IMR-90 (cell line): ENCODE measurements at regions not wholly inside any gene's neighbourhood (a gene's known extent, or its start where the extent isn't known, plus 50 kb on each side); places are given as distances from the start of the nearest gene placed in this dataset.

Source experiments
- ATAC-seq: fragments of 200-7000 bp; cut with Tn5 transposase; 2 replicates; pipeline ENCODE4 v1.9.1; 2020; ENCODE audit warnings: low read depth, mild to moderate bottlenecking, moderate library complexity
- BruUV-seq: library from RNA; stranded (reverse); fragments of 400-500 nt; replicated peaks from 2 replicates; lab custom pipeline; 2021; lab: Mats Ljungman, UMichigan
- CTCF ChIA-PET: fragments of 300-600 bp; formaldehyde crosslinking; extraction: SDS; loops from one replicate; lab custom pipeline; 2021; ENCODE audit warnings: antibody characterized with exemption; lab: Yijun Ruan, JAX
- POLR2A ChIA-PET: fragments of 300-600 bp; sonication (Branson Sonifier 250); formaldehyde crosslinking; loops from one replicate; lab custom pipeline; 2022; ENCODE audit warnings: antibody characterized with exemption; ENCODE audit not compliant: unreplicated experiment; lab: Charles Lee
- DNase-seq: peaks from one replicate; pipeline ENCODE4 v3.0.0; 2013
- H2AFZ ChIP-seq: replicated peaks from 2 replicates; pipeline ENCODE3; 2013; ENCODE audit warnings: low read length, mild to moderate bottlenecking; ENCODE audit not compliant: poor library complexity
- H2AK5ac ChIP-seq: 2 replicates; pipeline ENCODE4 v1.6.1; 2013; ENCODE audit warnings: low read depth, low read length, inconsistent platforms
- H2AK9ac ChIP-seq: replicated peaks from 2 replicates; pipeline ENCODE3; 2013; ENCODE audit warnings: mild to moderate bottlenecking, low read depth, low read length, moderate library complexity; ENCODE audit not compliant: poor library complexity
- H2BK120ac ChIP-seq: 2 replicates; pipeline ENCODE4 v1.6.1; 2013; ENCODE audit warnings: low read depth, low read length, inconsistent platforms
- H2BK15ac ChIP-seq: 3 replicates; pipeline ENCODE4 v1.6.1; 2013; ENCODE audit warnings: low read depth, low read length, inconsistent platforms
- H2BK20ac ChIP-seq: 2 replicates; pipeline ENCODE4 v1.6.1; 2013; ENCODE audit warnings: low read depth, mild to moderate bottlenecking, inconsistent platforms, low read length, moderate library complexity
- H2BK5ac ChIP-seq: 2 replicates; pipeline ENCODE4 v1.6.1; 2013; ENCODE audit warnings: mild to moderate bottlenecking, low read depth, low read length, inconsistent platforms; ENCODE audit not compliant: poor library complexity, severe bottlenecking
- H3K14ac ChIP-seq: replicated peaks from 2 replicates; pipeline ENCODE4 v1.6.1; 2013; ENCODE audit warnings: low read depth, low read length, inconsistent platforms
- H3K18ac ChIP-seq: 2 replicates; pipeline ENCODE4 v1.6.1; 2013; ENCODE audit warnings: low read depth, low read length, control low read depth
- H3K23ac ChIP-seq: 2 replicates; pipeline ENCODE4 v1.6.1; 2013; ENCODE audit warnings: low read depth, low read length, inconsistent platforms
- H3K27ac ChIP-seq: 2 replicates; pipeline ENCODE4 v1.5.1; 2013; ENCODE audit warnings: mild to moderate bottlenecking, control low read depth, low read length; ENCODE audit not compliant: insufficient read depth
- H3K27me3 ChIP-seq: 2 replicates; pipeline ENCODE4 v1.6.1; 2013; ENCODE audit warnings: low read length; ENCODE audit not compliant: control insufficient read depth, insufficient read depth
- H3K36me3 ChIP-seq: 2 replicates; pipeline ENCODE4 v1.6.1; 2013; ENCODE audit warnings: low read length, mixed read lengths; ENCODE audit not compliant: control insufficient read depth, insufficient read depth
- H3K4ac ChIP-seq: 2 replicates; pipeline ENCODE4 v1.6.1; 2013; ENCODE audit warnings: low read depth, low read length, inconsistent platforms
- H3K4me1 ChIP-seq: 2 replicates; pipeline ENCODE4 v1.6.1; 2013; ENCODE audit warnings: low read length, mixed read lengths; ENCODE audit not compliant: control insufficient read depth, insufficient read depth
- H3K4me2 ChIP-seq: 2 replicates; pipeline ENCODE4 v1.6.1; 2013; ENCODE audit warnings: low read depth, mild to moderate bottlenecking, control low read depth, low read length, moderate library complexity
- H3K4me3 ChIP-seq: 2 replicates; pipeline ENCODE4 v1.5.1; 2013; ENCODE audit warnings: low read depth, mild to moderate bottlenecking, control low read depth, low read length, moderate library complexity; ENCODE audit not compliant: insufficient read depth
- H3K56ac ChIP-seq: 2 replicates; pipeline ENCODE4 v1.6.1; 2013; ENCODE audit warnings: low read length, inconsistent platforms; ENCODE audit not compliant: insufficient read depth; ENCODE audit errors: extremely low read depth
- H3K79me1 ChIP-seq, 2 experiments: 2 replicates each; pipeline ENCODE4 v1.6.1; 2013; ENCODE audit warnings: low read length in 2 of 2, inconsistent platforms in 1 of 2, low read depth in 1 of 2
- H3K9ac ChIP-seq: 2 replicates; pipeline ENCODE4 v1.6.1; 2013; ENCODE audit warnings: low read depth, low read length, control low read depth
- H3K9me1 ChIP-seq: 2 replicates; pipeline ENCODE4 v1.6.1; 2013; ENCODE audit warnings: low read length, inconsistent platforms; ENCODE audit not compliant: insufficient read depth
- H3K9me3 ChIP-seq: 2 replicates; pipeline ENCODE4 v1.6.1; 2013; ENCODE audit warnings: low read length; ENCODE audit not compliant: control insufficient read depth, insufficient read depth
- H4K20me1 ChIP-seq: 2 replicates; pipeline ENCODE4 v1.6.1; 2013; ENCODE audit warnings: low read length, inconsistent platforms; ENCODE audit not compliant: insufficient read depth
- H4K5ac ChIP-seq: 2 replicates; pipeline ENCODE4 v1.6.1; 2013; ENCODE audit warnings: mild to moderate bottlenecking, low read depth, low read length, control low read depth
- H4K8ac ChIP-seq, 2 experiments: 2 replicates each; pipeline ENCODE4 v1.6.1; 2013; ENCODE audit warnings: low read depth in 2 of 2, low read length in 2 of 2, control low read depth in 1 of 2, inconsistent platforms in 1 of 2
- H4K91ac ChIP-seq: 2 replicates; pipeline ENCODE4 v1.6.1; 2013; ENCODE audit warnings: low read depth, low read length, inconsistent platforms; ENCODE audit not compliant: insufficient read depth
- RAD21 ChIP-seq: IDR thresholded peaks from 2 replicates; pipeline ENCODE4 v1.6.1; 2012; ENCODE audit warnings: low read length, improper control_type of control experiment
- WGBS, 2 experiments: methylation state at CpG; one replicate each; pipeline versions ENCODE4 v1.1.5 to v1.1.7; 2013; ENCODE audit warnings: missing lambda C conversion rate in 2 of 2; ENCODE audit not compliant: insufficient read length in 1 of 2; ENCODE audit errors: extremely low coverage in 2 of 2; 5-methylcytosine and 5-hydroxymethylcytosine counted together
- dilution Hi-C: fragments of 300-500 bp; cut with HindIII; formaldehyde crosslinking; loops from one replicate; pipeline ENCODE4 v1.14.3; 2018; ENCODE audit warnings: low sequenced_read_pairs; ENCODE audit not compliant: unreplicated experiment
- in situ Hi-C: fragments of 300-500 bp; cut with MboI; formaldehyde crosslinking; loops from 3 replicates; pipeline ENCODE4 v1.14.3; 2019; ENCODE audit warnings: low sequenced_read_pairs, inconsistent platforms, mixed read lengths
- intact Hi-C: fragments of 100-400 bp; cut with micrococcal nuclease; formaldehyde crosslinking; loops from 2 replicates; pipeline ENCODE4 v1.10.0; 2022
- TF ChIP-seq, protein P1 (sequence below): fragments of 150-350 bp; IDR thresholded peaks from 2 replicates; pipeline ENCODE4 v1.6.1; 2016; ENCODE audit warnings: low read depth, mild to moderate bottlenecking, low read length, moderate library complexity, borderline replicate concordance

DNA sequence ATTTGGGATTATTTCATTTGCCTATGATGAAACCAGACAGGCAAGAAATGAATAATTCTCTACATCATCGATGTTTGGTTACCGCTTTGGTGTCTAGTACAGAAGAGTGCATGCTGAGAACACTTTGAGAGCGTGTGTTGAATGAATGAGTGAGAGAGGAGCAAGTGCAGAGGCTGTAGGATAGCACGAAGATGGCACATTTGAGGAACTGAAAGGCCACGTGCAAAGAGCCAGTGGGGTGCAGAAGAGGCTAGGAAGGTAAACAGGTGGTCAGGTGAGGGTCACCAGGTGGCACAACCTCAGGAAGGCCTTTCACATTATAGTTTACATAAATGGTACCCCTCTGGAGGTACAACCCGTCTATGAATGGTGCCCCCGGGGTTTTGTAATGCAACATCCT, 80.1 kb upstream of the SPHKAP start:
- Histone ChIP-seq H2BK15ac (no peak overlapping the region), H2AFZ (no peak overlapping the region), H4K91ac (no peak overlapping the region), H3K79me1 (no peaks in the 10 kb centered on the region), H2BK20ac (no peak overlapping the region), H3K4me1 (no peaks in the 10 kb centered on the region), H3K56ac (no peak overlapping the region), H3K18ac (no peak overlapping the region), H3K4me2 (no peak overlapping the region), H3K27ac (no peak overlapping the region), H3K9ac (no peak overlapping the region), H3K9me1 (no peaks in the 10 kb centered on the region), H2AK5ac (no peak overlapping the region), H2BK120ac (no peak overlapping the region), H3K14ac (no peak overlapping the region), H3K4me3 (no peak overlapping the region), H4K5ac (no peak overlapping the region), H3K36me3 (no peaks in the 10 kb centered on the region), H2BK5ac (no peak overlapping the region), H4K8ac (no peak overlapping the region), H3K23ac (no peak overlapping the region), H3K4ac (no peak overlapping the region), H2AK9ac (no peak overlapping the region), H4K20me1 (no peaks in the 10 kb centered on the region), H3K27me3 (no peaks in the 10 kb centered on the region), H3K9me3 (peaks cover 11% of the 10 kb centered on the region)
- DNase-seq (no peak), ATAC-seq (no peak)
- POLR2A ChIA-PET = no interaction called here
- dilution Hi-C loops = no loop called here
- in situ Hi-C loops = no loop called here
- no CpG with 5 or more reads among the region's 7 CpGs for WGBS, 2 experiments
- CTCF ChIA-PET = no interaction called here
- no TSS peak for BruUV-seq
- no peak for TF ChIP-seq RAD21
- TF ChIP-seq, protein P1, sequence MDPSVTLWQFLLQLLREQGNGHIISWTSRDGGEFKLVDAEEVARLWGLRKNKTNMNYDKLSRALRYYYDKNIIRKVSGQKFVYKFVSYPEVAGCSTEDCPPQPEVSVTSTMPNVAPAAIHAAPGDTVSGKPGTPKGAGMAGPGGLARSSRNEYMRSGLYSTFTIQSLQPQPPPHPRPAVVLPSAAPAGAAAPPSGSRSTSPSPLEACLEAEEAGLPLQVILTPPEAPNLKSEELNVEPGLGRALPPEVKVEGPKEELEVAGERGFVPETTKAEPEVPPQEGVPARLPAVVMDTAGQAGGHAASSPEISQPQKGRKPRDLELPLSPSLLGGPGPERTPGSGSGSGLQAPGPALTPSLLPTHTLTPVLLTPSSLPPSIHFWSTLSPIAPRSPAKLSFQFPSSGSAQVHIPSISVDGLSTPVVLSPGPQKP = no peak
- intact Hi-C loops = no loop called here
